AG09319 (cell line): ENCODE measurements at regions not wholly inside any gene's neighbourhood (a gene's known extent, or its start where the extent isn't known, plus 50 kb on each side); places are given as distances from the start of the nearest gene placed in this dataset.
"Not testable (repeated sequence)": the region's sequence is repeated elsewhere in the genome, so short reads cannot be mapped to it uniquely, and the experiment has no call there.

Experiments
- DNase-seq: peaks from one replicate; pipeline ENCODE4 v3.0.0-alpha.2; 2010; ENCODE audit warnings: low read depth; ENCODE audit errors: extremely low read depth
- TF ChIP-seq, protein P1 (sequence below): IDR thresholded peaks from 2 replicates; pipeline ENCODE4 v1.5.1; 2011; ENCODE audit warnings: low read depth, mild to moderate bottlenecking, inconsistent platforms, low read length, moderate library complexity

DNA sequence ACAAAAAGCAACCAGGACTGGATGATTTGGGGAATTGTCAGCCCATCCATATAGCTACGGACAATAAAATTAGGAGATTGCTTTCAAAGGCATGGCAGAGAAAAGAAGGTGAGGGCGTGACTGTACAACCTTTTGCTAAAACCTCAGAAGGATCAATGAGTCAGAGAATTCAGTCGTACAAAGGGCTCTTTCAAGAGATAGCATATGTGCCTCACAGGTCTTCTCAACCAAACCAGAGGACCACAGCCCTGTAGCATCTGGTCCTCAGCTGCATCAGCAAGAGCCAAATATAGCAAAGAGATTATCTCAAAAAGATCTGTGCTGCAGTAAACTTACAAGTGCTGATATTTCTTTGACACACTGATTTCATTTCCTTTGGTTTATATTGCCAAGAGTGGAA, 149.9 kb upstream of the RAB6C start:
- DNase-seq, result no peak
- TF ChIP-seq, protein P1, sequence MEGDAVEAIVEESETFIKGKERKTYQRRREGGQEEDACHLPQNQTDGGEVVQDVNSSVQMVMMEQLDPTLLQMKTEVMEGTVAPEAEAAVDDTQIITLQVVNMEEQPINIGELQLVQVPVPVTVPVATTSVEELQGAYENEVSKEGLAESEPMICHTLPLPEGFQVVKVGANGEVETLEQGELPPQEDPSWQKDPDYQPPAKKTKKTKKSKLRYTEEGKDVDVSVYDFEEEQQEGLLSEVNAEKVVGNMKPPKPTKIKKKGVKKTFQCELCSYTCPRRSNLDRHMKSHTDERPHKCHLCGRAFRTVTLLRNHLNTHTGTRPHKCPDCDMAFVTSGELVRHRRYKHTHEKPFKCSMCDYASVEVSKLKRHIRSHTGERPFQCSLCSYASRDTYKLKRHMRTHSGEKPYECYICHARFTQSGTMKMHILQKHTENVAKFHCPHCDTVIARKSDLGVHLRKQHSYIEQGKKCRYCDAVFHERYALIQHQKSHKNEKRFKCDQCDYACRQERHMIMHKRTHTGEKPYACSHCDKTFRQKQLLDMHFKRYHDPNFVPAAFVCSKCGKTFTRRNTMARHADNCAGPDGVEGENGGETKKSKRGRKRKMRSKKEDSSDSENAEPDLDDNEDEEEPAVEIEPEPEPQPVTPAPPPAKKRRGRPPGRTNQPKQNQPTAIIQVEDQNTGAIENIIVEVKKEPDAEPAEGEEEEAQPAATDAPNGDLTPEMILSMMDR, result no peak

DNA sequence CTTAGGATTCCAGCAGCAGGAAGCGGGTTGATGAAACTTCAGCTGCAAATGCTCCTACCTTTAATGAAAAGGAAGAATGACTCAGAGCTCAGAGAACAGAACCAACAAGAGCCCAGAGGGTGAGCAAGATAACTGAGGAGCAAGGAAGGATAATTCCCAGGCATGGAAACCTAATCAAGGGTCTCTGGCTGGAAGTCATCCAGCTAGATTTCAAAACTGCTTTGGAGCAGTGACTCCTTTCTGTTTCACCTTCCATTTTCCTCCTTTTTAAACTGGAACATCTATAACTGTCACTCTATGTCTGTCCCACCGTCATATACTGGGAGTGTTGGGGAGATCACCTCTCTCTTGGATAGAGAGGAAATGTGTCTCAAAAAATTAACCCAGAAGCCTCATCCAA, 148.4 kb upstream of the RAB6C start:
- DNase-seq, result no peak
- TF ChIP-seq, protein P1, result no peak

DNA sequence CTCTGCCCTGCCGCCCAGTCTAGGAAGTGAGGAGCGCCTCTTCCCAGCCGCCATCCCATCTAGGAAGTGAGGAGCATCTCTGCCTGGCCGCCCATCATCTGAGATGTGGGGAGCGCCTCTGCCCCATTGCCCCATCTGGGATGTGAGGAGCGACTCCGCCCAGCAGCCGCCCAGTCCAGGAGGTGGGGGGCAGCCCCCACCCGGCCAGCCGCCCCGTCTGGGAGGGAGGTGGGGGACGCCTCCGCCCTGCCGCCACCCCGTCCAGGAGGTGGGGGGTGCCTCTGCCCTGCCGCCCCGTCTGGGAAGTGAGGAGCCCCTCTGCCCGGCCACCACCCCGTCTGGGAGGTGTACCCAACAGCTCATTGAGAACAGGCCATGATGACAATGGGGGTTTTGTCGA, 146.0 kb upstream of the RAB6C start:
- not testable (repeated sequence) for DNase-seq

DNA sequence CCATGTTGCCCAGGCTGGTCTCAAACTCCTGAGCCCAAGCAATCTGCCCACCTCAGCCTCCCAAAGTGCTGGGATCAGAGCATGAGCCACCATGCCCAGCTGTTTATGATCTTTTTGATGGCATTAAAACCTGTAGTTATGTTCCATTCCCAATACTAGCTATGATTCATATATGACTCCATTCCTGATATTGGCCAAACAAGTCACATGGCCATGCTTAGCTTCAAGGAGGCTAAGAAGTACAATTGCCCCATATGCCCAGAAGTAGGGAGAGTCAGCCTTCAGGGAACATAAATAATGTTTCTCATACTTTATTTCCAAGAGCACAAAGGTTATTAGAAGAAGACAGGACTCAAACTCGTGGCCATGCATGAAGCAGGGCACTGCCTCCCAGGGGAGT, 132.4 kb upstream of the RAB6C start:
- TF ChIP-seq, protein P1, result no peak
- DNase-seq, result no peak

DNA sequence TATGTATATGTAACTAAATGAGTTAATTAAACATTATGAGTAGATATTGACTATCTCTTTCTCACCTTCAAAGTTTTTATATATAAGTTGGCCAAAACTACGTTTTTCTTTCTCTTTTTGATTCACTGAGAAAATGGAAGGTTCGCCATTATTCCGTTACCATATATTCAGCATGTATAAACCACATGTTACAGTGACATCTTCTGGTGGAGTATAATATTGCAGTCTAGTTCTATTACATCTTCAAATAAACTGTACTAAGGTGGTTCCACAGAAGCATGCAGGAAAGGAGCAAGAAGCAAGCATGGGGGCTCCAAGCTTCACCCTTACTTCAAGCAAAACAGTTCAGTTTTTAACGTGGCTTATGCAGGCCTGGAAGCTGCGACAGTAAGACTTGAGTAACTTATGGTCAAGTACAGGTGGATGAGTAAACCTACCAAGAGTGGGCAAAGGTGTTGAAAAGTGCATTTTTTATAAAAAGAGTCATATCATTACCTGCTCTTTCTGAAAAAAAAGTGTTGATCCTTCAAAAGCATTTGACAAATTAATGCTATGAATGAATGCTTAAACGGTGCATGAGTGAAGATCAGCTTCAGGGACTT, 129.8 kb upstream of the RAB6C start:
- TF ChIP-seq, protein P1, result peak; percentile 69
- DNase-seq, result peak; percentile 44

DNA sequence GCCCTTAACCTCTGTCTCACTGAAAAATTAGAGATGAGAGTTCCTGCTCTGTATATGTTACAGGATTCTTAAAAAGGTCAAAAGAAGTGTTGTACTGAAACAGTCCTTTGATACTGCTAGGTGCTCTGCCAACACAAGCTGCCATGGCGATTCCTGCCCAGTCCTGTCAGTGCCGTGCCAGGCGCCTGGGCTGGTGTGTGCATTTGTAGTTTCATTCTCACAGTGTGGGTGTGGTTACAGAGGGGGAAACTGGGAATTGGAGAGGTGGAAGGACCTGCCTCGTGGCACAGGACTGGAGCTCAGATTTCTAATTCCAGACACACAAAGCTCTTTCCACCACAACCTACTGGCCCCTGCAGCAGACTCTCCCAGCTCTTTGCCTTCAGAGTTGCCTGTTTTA, 122.3 kb upstream of the RAB6C start:
- DNase-seq, result no peak
- TF ChIP-seq, protein P1, result no peak

DNA sequence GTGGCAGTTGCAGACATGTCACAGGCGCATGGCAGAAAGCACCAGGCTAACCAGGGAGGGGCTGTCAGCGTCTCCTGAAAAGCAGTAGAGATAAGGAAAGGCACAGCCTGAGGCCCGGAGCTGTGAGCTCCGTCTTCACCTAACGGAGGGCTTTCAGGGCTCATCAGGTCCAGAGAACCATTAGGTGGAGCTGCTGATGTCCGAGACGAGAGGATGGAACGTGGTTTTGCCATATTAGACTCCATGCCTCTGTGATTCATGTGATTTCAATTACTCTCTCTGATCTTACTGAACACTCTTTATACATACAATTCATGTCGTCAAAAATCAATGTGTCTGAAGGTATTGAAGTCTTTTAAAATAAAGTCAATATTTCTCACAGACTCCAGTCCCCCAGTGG, 120.3 kb upstream of the RAB6C start:
- DNase-seq, result no peak
- TF ChIP-seq, protein P1, result no peak

DNA sequence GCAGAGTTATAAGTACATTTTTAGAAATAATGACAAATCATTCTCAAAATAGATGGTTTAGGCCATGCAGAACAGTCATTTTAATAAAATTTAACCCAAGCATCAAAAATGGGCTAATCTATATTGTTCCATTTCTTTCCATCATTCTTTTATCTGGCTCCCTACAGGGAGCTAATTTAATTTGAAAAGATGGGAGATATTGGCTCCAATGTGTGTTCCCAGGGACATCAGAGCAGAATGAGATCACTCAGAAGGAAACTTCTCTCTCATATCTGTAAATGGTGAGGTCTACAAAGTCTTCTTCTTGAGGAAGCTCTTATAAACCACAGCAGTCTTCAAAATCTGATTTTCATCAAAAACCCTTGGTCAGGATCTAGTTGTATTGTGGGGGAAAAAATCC, 119.4 kb upstream of the RAB6C start:
- no peak for DNase-seq
- TF ChIP-seq, protein P1, result no peak
